ENCODE measurements at regions not wholly inside any gene's neighbourhood (a gene's known extent, or its start where the extent isn't known, plus 50 kb on each side); places are given as distances from the start of the nearest gene placed in this dataset.

DNA sequence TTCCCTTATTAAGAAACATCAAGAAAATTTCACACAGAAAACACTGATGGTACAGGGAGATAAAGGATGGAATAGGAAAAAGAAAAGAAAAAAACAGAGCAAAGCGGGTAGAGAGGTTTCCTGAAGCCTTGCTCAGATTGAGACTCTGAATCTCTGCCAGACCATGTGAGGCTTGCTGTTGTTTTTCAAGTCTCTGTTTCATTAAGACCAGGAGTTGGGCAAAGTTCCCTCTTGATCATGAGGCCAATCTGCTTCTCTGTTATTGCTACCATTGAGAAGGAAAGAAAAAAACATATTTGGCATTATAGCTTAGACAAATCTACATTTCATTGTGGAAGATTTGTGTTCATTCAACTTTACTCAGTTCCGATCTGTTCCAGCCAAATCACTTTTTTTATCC, 201.6 kb upstream of the SOX9 start:
- DNase-seq (ENCODE audit: low spot score) = no peak

GRCh38 chr17:71919896-71920295, 200.9 kb upstream of the SOX9 start:
- no peak for DNase-seq (ENCODE audit: low spot score)

- no peak for DNase-seq (ENCODE audit: low spot score)
Measured at GRCh38 chr17:71921796-71922195, 199.0 kb upstream of the SOX9 start.

DNA sequence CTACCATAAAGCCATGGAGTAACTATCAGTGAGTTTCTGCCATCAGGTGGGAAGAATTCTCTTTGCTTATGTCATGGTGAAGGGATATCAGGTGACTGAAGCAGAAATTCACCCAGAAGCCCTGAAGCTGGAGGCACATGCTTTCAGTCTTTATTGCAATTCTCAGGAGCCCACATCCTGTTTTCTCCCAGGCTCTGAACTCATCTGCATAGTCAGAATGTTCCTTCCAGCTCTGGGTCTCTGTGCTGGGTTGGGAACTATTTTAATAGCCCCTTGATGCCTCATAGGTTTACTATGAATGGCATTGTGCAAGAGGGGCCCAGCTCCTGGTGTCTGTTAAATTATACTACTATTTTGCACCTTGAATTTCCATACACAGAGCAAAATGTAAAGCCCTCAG, 198.4 kb upstream of the SOX9 start:
- DNase-seq (ENCODE audit: low spot score) = no peak

GRCh38 chr17:71926746-71927398, 193.9 kb upstream of the SOX9 start:
- DNase-seq (ENCODE audit: low spot score) = no peak

GRCh38 chr17:71933306-71933705, 187.5 kb upstream of the SOX9 start:
- DNase-seq (ENCODE audit: low spot score) = no peak

- no peak for DNase-seq (ENCODE audit: low spot score)
Measured at GRCh38 chr17:71934520-71934919, 186.3 kb upstream of the SOX9 start.

- no peak for DNase-seq (ENCODE audit: low spot score)
Measured at GRCh38 chr17:71935341-71935740, 185.5 kb upstream of the SOX9 start.

GRCh38 chr17:71936977-71937376, 183.8 kb upstream of the SOX9 start:
- DNase-seq (ENCODE audit: low spot score) = no peak

- DNase-seq (ENCODE audit: low spot score) = no peak
Measured at GRCh38 chr17:71937914-71938313, 182.9 kb upstream of the SOX9 start.

DNA sequence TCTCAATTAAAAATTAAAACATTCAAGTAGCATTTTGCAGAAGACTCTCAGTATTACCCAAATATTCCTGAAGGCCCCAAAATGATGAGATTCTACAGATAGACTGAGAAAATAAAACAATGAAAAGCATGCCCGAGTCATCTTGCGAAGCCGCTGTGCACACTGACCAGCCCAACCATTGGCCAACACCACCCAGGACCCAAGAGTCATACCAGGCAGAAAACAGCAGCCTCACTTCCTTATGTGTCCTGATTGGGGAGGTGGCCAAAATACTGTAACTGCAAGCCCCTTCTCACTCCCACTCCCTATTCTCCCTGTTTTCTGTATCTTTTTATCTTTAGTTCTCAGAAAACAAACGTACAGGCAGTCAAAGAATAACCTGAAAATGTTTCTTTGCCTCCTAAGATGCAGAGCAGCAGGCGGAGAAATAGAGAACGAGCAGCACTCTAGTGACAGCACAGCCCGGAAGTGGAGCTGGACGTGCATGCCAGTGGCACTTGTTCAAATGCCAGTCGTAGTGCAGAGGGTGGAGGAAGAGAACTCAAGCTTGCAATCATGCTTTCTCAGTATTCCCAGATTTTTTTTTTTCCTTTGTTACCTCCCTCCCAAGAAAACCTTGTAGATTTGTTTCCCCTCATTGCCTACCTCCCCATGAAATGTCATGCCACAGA, 182.3 kb upstream of the SOX9 start:
- DNase-seq (ENCODE audit: low spot score) = no peak

DNA sequence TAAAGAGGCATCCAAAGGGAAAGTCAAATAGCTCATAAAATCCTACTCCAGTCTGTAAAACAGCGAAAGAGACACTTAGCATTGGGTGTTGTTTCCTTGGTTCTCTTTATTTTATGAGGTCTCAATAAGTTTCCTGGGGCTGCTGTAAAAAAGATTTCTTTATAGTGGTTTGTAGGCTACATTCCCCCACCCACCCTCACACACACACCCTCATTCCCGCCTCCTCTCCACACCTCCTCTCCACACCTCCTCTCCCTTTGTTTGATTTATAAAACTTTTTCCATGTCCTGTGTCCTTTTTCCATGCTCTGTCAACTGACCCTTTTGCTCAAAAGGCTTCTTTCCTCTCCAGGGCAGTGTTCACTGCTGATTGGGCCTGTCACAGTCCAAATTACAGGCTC, 178.9 kb upstream of the SOX9 start:
- no peak for DNase-seq (ENCODE audit: low spot score)

- no peak for DNase-seq (ENCODE audit: low spot score)
Measured at GRCh38 chr17:71942626-71943025, 178.2 kb upstream of the SOX9 start.

DNA sequence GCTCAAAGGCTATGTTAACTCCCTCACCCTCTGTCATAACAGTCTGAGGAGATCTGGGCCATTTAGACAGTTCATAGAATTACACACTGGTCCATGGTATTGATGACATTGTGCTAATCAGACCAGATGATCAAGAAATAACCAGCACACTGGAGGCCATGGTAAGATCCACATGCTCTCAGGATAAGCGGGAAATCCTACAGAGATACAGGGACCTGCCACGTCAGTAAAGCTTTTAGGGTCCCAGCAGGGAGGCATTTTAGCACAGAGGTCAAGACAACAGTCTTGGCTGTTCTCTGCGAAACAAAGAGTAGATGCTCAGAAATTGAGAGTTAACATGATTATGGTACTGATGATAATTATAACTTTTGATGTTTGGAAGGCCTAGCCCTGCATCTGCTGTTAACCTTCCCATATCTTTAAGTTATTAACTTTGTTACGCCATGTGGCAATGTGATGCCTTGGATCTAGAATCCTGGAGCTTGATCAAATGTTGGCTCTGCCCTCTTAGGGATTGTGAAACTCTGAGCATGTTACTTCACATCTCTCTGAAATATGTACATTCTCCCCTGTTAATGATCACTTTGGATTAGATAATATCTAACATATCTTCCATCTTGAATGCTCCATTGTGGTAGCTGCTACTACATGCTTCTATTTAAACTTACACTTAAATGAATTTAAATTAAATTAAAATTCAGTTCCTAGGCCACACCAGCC, 172.0 kb upstream of the SOX9 start:
- no peak for DNase-seq (ENCODE audit: low spot score)

DNA sequence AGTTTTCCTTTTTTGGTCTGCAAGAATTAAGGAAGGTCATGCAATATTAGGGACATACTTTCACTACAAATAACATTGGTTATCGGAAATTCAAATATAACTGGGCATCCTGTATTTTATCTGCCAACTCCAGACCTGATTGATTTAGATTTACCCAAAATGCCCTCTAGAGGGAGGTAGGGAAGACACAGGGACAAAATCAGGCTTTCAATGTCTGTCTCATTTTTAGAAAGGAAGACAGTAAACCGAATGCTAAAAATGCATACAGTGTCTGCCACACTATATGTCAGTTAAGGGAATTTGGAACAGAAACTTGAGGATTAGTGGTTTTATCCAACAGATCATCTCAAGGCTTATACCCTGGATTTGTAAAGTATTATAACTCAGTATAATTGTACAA, 161.7 kb upstream of the SOX9 start:
- DNase-seq (ENCODE audit: low spot score) = no peak

GRCh38 chr17:71963351-71963750, 157.5 kb upstream of the SOX9 start:
- DNase-seq (ENCODE audit: low spot score) = no peak

GRCh38 chr17:71963791-71964190, 157.0 kb upstream of the SOX9 start:
- no peak for DNase-seq (ENCODE audit: low spot score)

GRCh38 chr17:71964559-71964958, 156.3 kb upstream of the SOX9 start:
- DNase-seq (ENCODE audit: low spot score) = no peak

DNA sequence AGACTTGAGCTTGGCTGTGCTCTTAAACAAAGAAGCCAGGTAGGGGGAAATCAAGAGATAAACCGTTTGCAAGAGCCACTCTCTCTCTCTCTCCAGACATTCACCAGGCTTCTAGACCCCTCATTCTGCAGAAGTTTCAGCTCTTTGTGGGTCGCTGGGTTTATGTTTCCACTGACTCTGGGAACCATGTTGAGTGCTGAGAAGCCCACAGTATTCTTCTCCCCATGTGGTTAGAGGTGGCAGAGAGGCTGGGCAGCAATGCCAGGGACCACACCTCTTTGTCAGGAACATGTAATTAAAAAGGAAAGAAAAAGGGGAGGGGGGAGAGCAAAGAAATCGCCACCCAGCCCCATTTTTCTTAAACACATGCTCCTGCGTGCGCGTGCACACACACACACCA, 154.8 kb upstream of the SOX9 start:
- no peak for DNase-seq (ENCODE audit: low spot score)

DNA sequence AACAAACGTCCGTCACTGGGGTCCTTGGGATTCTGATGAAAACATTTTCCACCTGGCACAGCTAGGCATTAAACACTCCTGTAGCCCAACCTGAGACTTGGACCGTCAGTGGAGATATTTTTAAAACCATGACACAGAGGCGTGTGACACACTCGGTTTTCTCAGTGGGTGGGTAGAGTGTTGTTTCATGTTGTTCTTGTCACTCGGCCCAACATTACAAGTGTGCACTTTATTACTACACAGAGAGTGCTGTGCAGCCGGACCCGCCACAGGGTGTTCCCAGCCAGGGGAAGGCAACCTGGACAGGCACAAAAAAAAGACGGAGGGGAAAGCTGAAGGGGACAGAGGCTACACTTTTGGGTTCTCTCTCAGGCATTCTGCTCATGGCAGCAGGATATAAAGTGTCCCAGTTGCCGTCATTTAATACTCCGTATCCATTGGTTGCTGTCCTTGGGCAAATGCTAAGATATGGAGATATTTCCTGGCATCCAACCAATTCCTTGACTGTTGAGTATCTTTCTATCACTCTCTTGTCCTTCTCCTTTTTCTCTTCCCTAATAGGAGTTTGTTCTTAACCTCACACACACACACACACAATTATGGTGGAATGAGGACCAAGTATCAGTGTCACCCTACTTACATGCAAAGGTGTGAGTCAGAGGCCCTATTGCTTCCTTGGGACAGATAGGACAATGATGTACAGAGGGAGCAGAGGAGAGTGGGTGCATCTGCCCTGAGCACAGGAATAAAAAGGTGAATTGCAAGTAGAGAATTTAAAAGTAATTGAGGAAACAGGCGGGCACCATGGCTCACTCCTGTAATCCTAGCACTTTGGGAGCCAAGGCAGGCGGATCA, 154.1 kb upstream of the SOX9 start:
- no peak for DNase-seq (ENCODE audit: low spot score)

DNA sequence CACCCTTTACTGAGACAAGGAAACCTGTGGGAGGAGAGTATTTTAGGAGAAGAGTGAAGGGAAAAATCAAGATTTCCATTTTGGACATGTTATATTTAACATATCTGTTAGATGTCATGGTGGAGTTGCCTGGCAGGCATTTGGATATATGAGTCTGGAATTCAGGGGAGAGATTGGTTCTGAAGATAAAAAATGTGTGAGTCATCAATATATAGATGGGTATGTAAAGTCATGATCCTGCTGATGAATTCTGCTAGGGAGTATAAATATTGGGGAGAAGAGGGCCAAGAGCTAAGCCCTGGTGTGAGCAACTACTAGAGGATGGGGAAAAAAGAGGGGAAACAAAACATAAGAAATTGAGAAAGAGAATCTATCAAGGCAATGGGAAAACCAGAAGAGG, 151.3 kb upstream of the SOX9 start:
- DNase-seq (ENCODE audit: low spot score) = no peak

DNA sequence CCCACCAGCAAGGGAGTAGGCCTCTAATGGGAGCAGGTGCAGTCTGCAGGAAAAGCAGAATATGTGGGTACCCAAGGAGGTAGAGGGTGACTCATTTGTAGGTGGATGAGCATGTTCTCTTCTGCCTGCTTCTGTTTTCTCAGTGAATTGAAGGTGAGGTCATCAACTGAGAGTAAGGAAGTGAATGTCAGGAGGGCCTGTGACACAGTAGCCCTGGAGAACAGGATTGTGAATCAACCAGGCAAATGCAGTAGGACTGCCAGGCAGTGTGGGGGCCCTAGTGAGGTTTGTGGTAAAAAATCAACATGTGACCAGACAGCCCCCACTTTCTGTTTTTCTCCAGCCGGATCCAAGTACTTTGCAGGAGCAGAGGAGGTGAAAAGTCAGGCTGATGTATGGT, 150.5 kb upstream of the SOX9 start:
- no peak for DNase-seq (ENCODE audit: low spot score)

DNA sequence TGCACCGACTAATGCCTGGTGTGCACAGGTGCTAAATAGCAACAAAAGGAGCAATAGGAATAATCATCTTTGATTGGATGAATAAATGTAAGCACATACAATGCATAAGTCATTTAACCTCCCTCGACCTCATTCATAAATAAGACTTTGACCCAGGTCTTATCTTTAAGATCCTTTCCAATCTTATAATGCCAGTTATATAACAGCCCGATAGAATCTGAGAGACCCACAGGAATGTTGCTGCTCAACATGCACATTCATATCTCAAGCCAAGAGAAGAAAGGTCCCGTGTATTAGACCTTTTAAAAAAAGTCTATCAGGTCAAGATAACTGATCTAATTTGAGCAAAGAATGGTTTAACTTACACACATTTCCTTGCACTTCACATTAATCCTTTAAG, 146.8 kb upstream of the SOX9 start:
- no peak for DNase-seq (ENCODE audit: low spot score)

Measured in hematopoietic multipotent progenitor cell treated with erythropoietin and hydrocortisone succinate and interleukin-3 and kit ligand, for 15 days (in vitro differentiated cells).